Suprapubic skin (tissue), 4 donors: ENCODE measurements at regions not wholly inside any gene's neighbourhood (a gene's known extent, or its start where the extent isn't known, plus 50 kb on each side); places are given as distances from the start of the nearest gene placed in this dataset.
"Not testable (repeated sequence)": the region's sequence is repeated elsewhere in the genome, so short reads cannot be mapped to it uniquely, and the experiment has no call there.

Experiments used
- DNase-seq, 2 donors: peaks; one replicate each; pipeline ENCODE4 v3.0.0-alpha.2; 2019; ENCODE audit warnings: low spot score in 2 of 2
- H3K27ac ChIP-seq: fragments of 200-600 bp; sonication (generic); one replicate; pipeline ENCODE4 v1.5.1; 2019
- H3K27me3 ChIP-seq: fragments of 200-600 bp; sonication (generic); one replicate; pipeline ENCODE4 v1.5.1; 2019
- H3K36me3 ChIP-seq: fragments of 200-600 bp; sonication (generic); one replicate; pipeline ENCODE4 v1.5.1; 2019
- H3K4me1 ChIP-seq: fragments of 200-600 bp; sonication (generic); one replicate; pipeline ENCODE4 v1.5.1; 2019
- H3K4me3 ChIP-seq: fragments of 200-600 bp; sonication (generic); one replicate; pipeline ENCODE4 v1.5.1; 2019; ENCODE audit warnings: mild to moderate bottlenecking
- H3K9me3 ChIP-seq: fragments of 200-600 bp; sonication (generic); one replicate; pipeline ENCODE4 v1.5.1; 2019
- CTCF ChIP-seq, 2 donors: fragments of 200-600 bp in 1 of 2; fragments of 450-650 bp in 1 of 2; sonication (generic) in 1 of 2; IDR thresholded peaks; one replicate each; pipeline ENCODE4 v1.5.1; 2016 to 2019; ENCODE audit warnings: antibody characterized with exemption in 2 of 2, mild to moderate bottlenecking in 1 of 2, moderate library complexity in 1 of 2
- EP300 ChIP-seq: sonication (generic); formaldehyde crosslinking; IDR thresholded peaks from one replicate; pipeline ENCODE4 v1.6.1; 2017; ENCODE audit warnings: antibody characterized with exemption
- POLR2A ChIP-seq, 2 donors: fragments of 450-650 bp; IDR thresholded peaks; one replicate each; pipeline ENCODE4 v1.6.1; 2017; ENCODE audit warnings: antibody characterized with exemption in 2 of 2, mild to moderate bottlenecking in 2 of 2, moderate library complexity in 2 of 2
- POLR2AphosphoS5 ChIP-seq, 3 donors: sonication (generic); formaldehyde crosslinking; IDR thresholded peaks; one replicate each; pipeline ENCODE4 v1.6.1; 2017; ENCODE audit warnings: antibody characterized with exemption in 3 of 3
- WGBS: methylation state at CpG from one replicate; pipeline ENCODE4 v1.1.5; 2018; 5-methylcytosine and 5-hydroxymethylcytosine counted together

GRCh38 chr3:194953291-194953690 is 267.6 kb downstream of the FAM43A start:
- WGBS = 86% methylated on average over 5 of the region's 5 CpGs
- no peak overlapping the region for H3K4me3 ChIP-seq
- H3K27me3 ChIP-seq = no peaks in the 10 kb centered on the region
- no peak for TF ChIP-seq POLR2A (IDR thresholded peaks at IDR 0.05)
- TF ChIP-seq EP300 = no peak
- TF ChIP-seq POLR2AphosphoS5 (IDR thresholded peaks at IDR 0.05) = no peak
- TF ChIP-seq CTCF (IDR thresholded peaks at IDR 0.05) = no peak
- H3K9me3 ChIP-seq = no peaks in the 10 kb centered on the region
- no peak overlapping the region for H3K27ac ChIP-seq
- no peaks in the 10 kb centered on the region for H3K36me3 ChIP-seq
- H3K4me1 ChIP-seq = peaks cover 24% of the 10 kb centered on the region
- DNase-seq = peak in 1 of 2 donors; percentile 8

GRCh38 chr3:194955546-194955945 is 269.9 kb downstream of the FAM43A start:
- no peak for DNase-seq
- Histone ChIP-seq H3K4me3 (no peak overlapping the region), H3K27ac (no peak overlapping the region), H3K4me1 (peaks cover 24% of the 10 kb centered on the region), H3K9me3 (no peaks in the 10 kb centered on the region), H3K27me3 (no peaks in the 10 kb centered on the region), H3K36me3 (no peaks in the 10 kb centered on the region)
- 86% methylated on average over 7 of the region's 7 CpGs for WGBS
- TF ChIP-seq POLR2A (IDR thresholded peaks at IDR 0.05) = no peak
- TF ChIP-seq POLR2AphosphoS5 (IDR thresholded peaks at IDR 0.05) = no peak
- TF ChIP-seq EP300 = no peak
- TF ChIP-seq CTCF (IDR thresholded peaks at IDR 0.05) = no peak

DNA sequence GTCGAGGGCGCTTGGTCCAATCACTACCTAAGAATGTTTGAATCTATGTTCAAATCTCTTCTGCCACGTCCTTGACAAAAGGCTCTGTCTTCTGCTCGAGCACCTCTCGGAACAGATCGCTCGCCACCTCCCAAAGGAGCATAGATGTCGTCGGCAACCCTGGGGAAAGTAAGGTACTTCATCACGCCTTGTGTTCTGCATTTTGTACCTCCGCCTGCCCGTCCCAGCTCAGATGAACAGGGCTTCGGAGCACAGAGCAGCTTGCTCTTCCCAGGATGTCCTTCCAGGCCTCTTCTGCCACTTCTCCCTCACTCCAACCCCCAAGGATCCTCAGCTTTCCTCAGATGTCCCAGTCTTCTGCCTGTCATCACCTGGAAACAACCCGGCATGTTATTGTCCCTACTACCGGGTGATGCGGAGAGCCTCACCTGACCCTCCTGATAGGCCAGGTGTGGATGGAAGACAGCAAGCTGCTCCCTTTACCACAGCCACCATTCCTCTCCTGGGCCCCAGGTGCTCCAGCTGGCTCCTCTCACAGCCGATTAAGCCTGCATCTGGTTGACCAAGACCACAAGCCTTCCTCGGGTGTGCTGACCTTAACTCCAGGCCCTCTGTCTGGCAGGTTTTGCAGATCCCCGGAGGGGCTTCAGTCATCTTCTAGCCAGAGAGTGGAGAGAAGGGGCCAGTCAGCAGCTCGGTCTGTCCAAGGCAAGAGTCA is 270.5 kb downstream of the FAM43A start:
- no peak for DNase-seq
- Histone ChIP-seq H3K27me3 (no peaks in the 10 kb centered on the region), H3K4me3 (no peak overlapping the region), H3K27ac (no peak overlapping the region), H3K4me1 (peaks cover 24% of the 10 kb centered on the region), H3K36me3 (no peaks in the 10 kb centered on the region), H3K9me3 (no peaks in the 10 kb centered on the region)
- WGBS = 92% methylated on average over 19 of the region's 20 CpGs
- TF ChIP-seq POLR2AphosphoS5 (IDR thresholded peaks at IDR 0.05) (no peak), EP300 (no peak), CTCF (IDR thresholded peaks at IDR 0.05) (no peak), POLR2A (IDR thresholded peaks at IDR 0.05) (no peak)

DNA sequence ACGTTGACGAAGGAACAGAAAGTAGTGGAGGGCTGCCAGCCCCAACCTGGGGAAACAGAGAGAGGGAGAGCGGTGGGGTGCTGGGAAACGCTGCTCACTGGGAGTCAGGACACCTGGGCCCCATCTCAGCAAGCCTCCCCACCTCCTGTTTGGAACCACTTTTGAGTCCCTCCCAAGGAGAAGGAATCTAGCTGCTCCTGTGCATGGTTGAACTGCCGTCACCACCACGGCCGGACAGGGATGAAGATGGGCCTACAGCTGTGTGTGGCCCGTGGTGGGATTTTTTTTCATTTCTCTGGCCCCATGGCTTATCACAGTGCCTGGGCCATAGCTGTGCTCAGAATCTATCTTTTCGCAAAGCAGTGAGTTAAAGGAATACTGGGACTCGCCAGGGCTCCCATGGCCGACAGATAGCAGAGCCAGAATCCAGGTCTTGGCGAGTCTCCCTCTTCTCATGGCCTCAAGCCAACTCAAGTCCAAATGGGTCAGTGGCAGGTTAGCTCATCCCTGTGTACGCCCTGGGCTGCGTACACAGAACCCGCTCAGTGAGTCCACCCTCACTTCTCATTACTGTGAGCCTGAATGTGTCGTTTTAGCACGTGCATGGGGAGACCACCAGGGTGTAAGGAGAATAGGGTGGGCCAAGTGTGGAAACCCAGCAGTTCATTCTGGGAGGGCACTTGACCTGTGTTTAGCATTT is 271.2 kb downstream of the FAM43A start:
- no peak for TF ChIP-seq POLR2A (IDR thresholded peaks at IDR 0.05)
- TF ChIP-seq POLR2AphosphoS5 (IDR thresholded peaks at IDR 0.05) = no peak
- TF ChIP-seq EP300 = no peak
- 91% methylated on average over 16 of the region's 17 CpGs for WGBS
- Histone ChIP-seq H3K36me3 (no peaks in the 10 kb centered on the region), H3K4me1 (peaks cover 22% of the 10 kb centered on the region), H3K9me3 (no peaks in the 10 kb centered on the region), H3K4me3 (no peak overlapping the region), H3K27ac (no peak overlapping the region), H3K27me3 (no peaks in the 10 kb centered on the region)
- DNase-seq = no peak

GRCh38 chr3:194957743-194958240 is 272.1 kb downstream of the FAM43A start:
- Histone ChIP-seq H3K4me1 (peaks cover 12% of the 10 kb centered on the region), H3K27me3 (no peaks in the 10 kb centered on the region), H3K27ac (no peak overlapping the region), H3K36me3 (no peaks in the 10 kb centered on the region), H3K9me3 (no peaks in the 10 kb centered on the region), H3K4me3 (no peak overlapping the region)
- no peak for DNase-seq
- TF ChIP-seq EP300 = no peak
- WGBS = 71% methylated on average over 7 of the region's 7 CpGs

- 85% methylated on average over 7 of the region's 7 CpGs for WGBS
- Histone ChIP-seq H3K9me3 (no peaks in the 10 kb centered on the region), H3K4me3 (no peak overlapping the region), H3K27ac (no peak overlapping the region), H3K4me1 (no peaks in the 10 kb centered on the region), H3K27me3 (no peaks in the 10 kb centered on the region), H3K36me3 (no peaks in the 10 kb centered on the region)
- no peak for DNase-seq
- no peak for TF ChIP-seq POLR2A (IDR thresholded peaks at IDR 0.05)
- TF ChIP-seq POLR2AphosphoS5 (IDR thresholded peaks at IDR 0.05) = no peak
- TF ChIP-seq EP300 = no peak
- TF ChIP-seq CTCF (IDR thresholded peaks at IDR 0.05) = no peak
Observed at GRCh38 chr3:194959217-194959616, 273.5 kb downstream of the FAM43A start.

- peak in 1 of 2 donors; percentile 58 for DNase-seq
- not testable (repeated sequence) for H3K4me1 ChIP-seq, H3K36me3 ChIP-seq, H3K27ac ChIP-seq, H3K4me3 ChIP-seq, H3K27me3 ChIP-seq, H3K9me3 ChIP-seq
- WGBS = 98% methylated on average over 10 of the region's 10 CpGs
Observed at GRCh38 chr3:194959666-194960065, 274.0 kb downstream of the FAM43A start.
